Effector memory CD8-positive, alpha-beta T cell (primary cell): ENCODE measurements at regions not wholly inside any gene's neighbourhood (a gene's known extent, or its start where the extent isn't known, plus 50 kb on each side); places are given as distances from the start of the nearest gene placed in this dataset.
"Not testable (repeated sequence)": the region's sequence is repeated elsewhere in the genome, so short reads cannot be mapped to it uniquely, and the experiment has no call there.

Source experiments
- ATAC-seq: fragments of 150-1000 bp; cut with Tn5 transposase; replicated peaks from 2 replicates; pipeline ENCODE4 v1.10.0; 2021; ENCODE audit warnings: mild to moderate bottlenecking, moderate library complexity
- DNase-seq, 3 experiments: peaks; one replicate each; pipeline ENCODE4 v3.0.0; 2021
- H3K27ac Mint-ChIP-seq, 2 donors: one replicate each; pipeline ENCODE4 v1.8.0; 2022; ENCODE audit warnings: mild to moderate bottlenecking in 2 of 2, mixed read lengths in 2 of 2, moderate library complexity in 2 of 2
- H3K27me3 Mint-ChIP-seq, 2 donors: one replicate each; pipeline ENCODE4 v1.8.0; 2022; ENCODE audit warnings: mixed read lengths in 2 of 2
- H3K36me3 Mint-ChIP-seq: one replicate; pipeline ENCODE4 v1.8.0; 2022; ENCODE audit warnings: mild to moderate bottlenecking, moderate library complexity, mixed read lengths; ENCODE audit not compliant: insufficient read depth
- H3K4me1 Mint-ChIP-seq, 2 donors: one replicate each; pipeline ENCODE4 v1.8.0; 2022; ENCODE audit warnings: low read depth in 2 of 2, mixed read lengths in 2 of 2
- H3K4me3 Mint-ChIP-seq, 2 donors: one replicate each; pipeline ENCODE4 v1.8.0; 2022; ENCODE audit warnings: mild to moderate bottlenecking in 2 of 2, mixed read lengths in 2 of 2, moderate library complexity in 2 of 2
- H3K9me3 Mint-ChIP-seq, 2 donors: one replicate each; pipeline ENCODE4 v1.8.0; 2022; ENCODE audit warnings: mixed read lengths in 2 of 2

GRCh38 chr11:127966821-127967220 is 620.5 kb downstream of the ETS1 start:
- Mint-ChIP-seq H3K9me3 (no peaks in the 10 kb centered on the region), H3K4me3 (no peak overlapping the region), H3K27ac (no peak overlapping the region), H3K4me1 (no peaks in the 10 kb centered on the region), H3K27me3 (peaks cover 63 to 65% of the 10 kb centered on the region in 2 donors), H3K36me3 (no peaks in the 10 kb centered on the region)
- no peak for DNase-seq
- no peak for ATAC-seq

- Mint-ChIP-seq H3K27me3 (peaks cover 57 to 63% of the 10 kb centered on the region in 2 donors), H3K36me3 (no peaks in the 10 kb centered on the region), H3K4me3 (no peak overlapping the region), H3K27ac (no peak overlapping the region), H3K4me1 (no peaks in the 10 kb centered on the region), H3K9me3 (no peaks in the 10 kb centered on the region)
- ATAC-seq, result no peak
- no peak for DNase-seq
Observed at GRCh38 chr11:127965939-127966668, 621.3 kb downstream of the ETS1 start.

GRCh38 chr11:127962416-127962815 is 624.9 kb downstream of the ETS1 start:
- ATAC-seq, result no peak
- no peak overlapping the region for H3K4me3 Mint-ChIP-seq
- H3K9me3 Mint-ChIP-seq, result no peaks in the 10 kb centered on the region
- DNase-seq, result no peak
- H3K36me3 Mint-ChIP-seq, result no peaks in the 10 kb centered on the region
- H3K4me1 Mint-ChIP-seq, result no peaks in the 10 kb centered on the region
- peaks cover 58 to 68% of the 10 kb centered on the region in 2 donors for H3K27me3 Mint-ChIP-seq
- no peak overlapping the region for H3K27ac Mint-ChIP-seq

- no peak overlapping the region for H3K27ac Mint-ChIP-seq
- H3K9me3 Mint-ChIP-seq, result no peaks in the 10 kb centered on the region
- no peak for ATAC-seq
- H3K4me3 Mint-ChIP-seq, result no peak overlapping the region
- DNase-seq, result no peak
- H3K27me3 Mint-ChIP-seq, result peaks cover 38 to 41% of the 10 kb centered on the region in 2 donors
- no peaks in the 10 kb centered on the region for H3K36me3 Mint-ChIP-seq
- no peaks in the 10 kb centered on the region for H3K4me1 Mint-ChIP-seq
Observed at GRCh38 chr11:127950162-127950561, 637.2 kb downstream of the ETS1 start.

- ATAC-seq, result no peak
- Mint-ChIP-seq H3K27ac (no peak overlapping the region), H3K27me3 (peaks cover 36 to 47% of the 10 kb centered on the region in 2 donors), H3K36me3 (no peaks in the 10 kb centered on the region), H3K4me3 (no peak overlapping the region), H3K9me3 (no peaks in the 10 kb centered on the region), H3K4me1 (no peaks in the 10 kb centered on the region)
- DNase-seq, result no peak
Observed at GRCh38 chr11:127943763-127944162, 643.6 kb downstream of the ETS1 start.

GRCh38 chr11:127943152-127943551 is 644.2 kb downstream of the ETS1 start:
- no peak overlapping the region for H3K4me3 Mint-ChIP-seq

GRCh38 chr11:127941554-127941953 is 645.8 kb downstream of the ETS1 start:
- peaks cover 31 to 48% of the 10 kb centered on the region in 2 donors for H3K27me3 Mint-ChIP-seq
- H3K4me1 Mint-ChIP-seq, H3K4me3 Mint-ChIP-seq, H3K9me3 Mint-ChIP-seq, H3K27ac Mint-ChIP-seq, DNase-seq, H3K36me3 Mint-ChIP-seq: not testable (repeated sequence)
- ATAC-seq, result peak; percentile 66

More at GRCh38 chr11:127943152-127943551, 644.2 kb downstream of the ETS1 start:
- DNase-seq (no peak), ATAC-seq (no peak)
- H3K27ac Mint-ChIP-seq, result no peak overlapping the region
- H3K4me1 Mint-ChIP-seq, result no peaks in the 10 kb centered on the region
- H3K36me3 Mint-ChIP-seq, result no peaks in the 10 kb centered on the region
- no peaks in the 10 kb centered on the region for H3K9me3 Mint-ChIP-seq
- H3K27me3 Mint-ChIP-seq, result peaks cover 31 to 48% of the 10 kb centered on the region in 2 donors

- DNase-seq (no peak), ATAC-seq (no peak)
- no peak overlapping the region for H3K27ac Mint-ChIP-seq
- no peaks in the 10 kb centered on the region for H3K9me3 Mint-ChIP-seq
- no peaks in the 10 kb centered on the region for H3K36me3 Mint-ChIP-seq
- H3K4me3 Mint-ChIP-seq, result no peak overlapping the region
- H3K27me3 Mint-ChIP-seq, result peaks cover 48 to 68% of the 10 kb centered on the region in 2 donors
- no peaks in the 10 kb centered on the region for H3K4me1 Mint-ChIP-seq
Observed at GRCh38 chr11:127939000-127939399, 648.4 kb downstream of the ETS1 start.

- peaks cover 26 to 43% of the 10 kb centered on the region in 2 donors for H3K27me3 Mint-ChIP-seq
- ATAC-seq (no peak), DNase-seq (no peak)
- H3K4me1 Mint-ChIP-seq, result no peaks in the 10 kb centered on the region
- H3K9me3 Mint-ChIP-seq, result no peaks in the 10 kb centered on the region
- H3K27ac Mint-ChIP-seq, result no peak overlapping the region
- H3K36me3 Mint-ChIP-seq, result no peaks in the 10 kb centered on the region
- H3K4me3 Mint-ChIP-seq, result no peak overlapping the region
Observed at GRCh38 chr11:127935081-127935480, 652.3 kb downstream of the ETS1 start.

GRCh38 chr11:127933961-127934360 is 653.4 kb downstream of the ETS1 start:
- H3K27me3 Mint-ChIP-seq, result peaks cover 32 to 46% of the 10 kb centered on the region in 2 donors
- not testable (repeated sequence) for DNase-seq, H3K27ac Mint-ChIP-seq, ATAC-seq, H3K4me3 Mint-ChIP-seq, H3K36me3 Mint-ChIP-seq, H3K9me3 Mint-ChIP-seq, H3K4me1 Mint-ChIP-seq

- Mint-ChIP-seq H3K4me3 (no peak overlapping the region), H3K36me3 (no peaks in the 10 kb centered on the region)
Observed at GRCh38 chr11:127931803-127932202, 655.6 kb downstream of the ETS1 start.

GRCh38 chr11:127926721-127927120 is 660.6 kb downstream of the ETS1 start:
- H3K9me3 Mint-ChIP-seq, result no peaks in the 10 kb centered on the region
- no peak overlapping the region for H3K4me3 Mint-ChIP-seq
- H3K4me1 Mint-ChIP-seq, result no peaks in the 10 kb centered on the region
- H3K27ac Mint-ChIP-seq, result no peak overlapping the region
- H3K27me3 Mint-ChIP-seq, result peaks cover 44 to 49% of the 10 kb centered on the region in 2 donors
- no peaks in the 10 kb centered on the region for H3K36me3 Mint-ChIP-seq
- ATAC-seq (no peak), DNase-seq (no peak)

More at GRCh38 chr11:127931803-127932202, 655.6 kb downstream of the ETS1 start:
- ATAC-seq (no peak), DNase-seq (no peak)
- Mint-ChIP-seq H3K4me1 (no peaks in the 10 kb centered on the region), H3K27me3 (peaks cover 37 to 40% of the 10 kb centered on the region in 2 donors), H3K9me3 (no peaks in the 10 kb centered on the region), H3K27ac (no peak overlapping the region)

- Mint-ChIP-seq H3K4me3 (no peak overlapping the region), H3K27me3 (peaks cover 42 to 57% of the 10 kb centered on the region in 2 donors), H3K36me3 (no peaks in the 10 kb centered on the region), H3K9me3 (no peaks in the 10 kb centered on the region), H3K4me1 (no peaks in the 10 kb centered on the region), H3K27ac (no peak overlapping the region)
- ATAC-seq (no peak), DNase-seq (no peak)
Observed at GRCh38 chr11:127925475-127925874, 661.9 kb downstream of the ETS1 start.

GRCh38 chr11:127919206-127920000 is 668.0 kb downstream of the ETS1 start:
- Mint-ChIP-seq H3K27me3 (peaks cover 41 to 74% of the 10 kb centered on the region in 2 donors), H3K36me3 (peaks cover 2% of the 10 kb centered on the region), H3K4me1 (no peaks in the 10 kb centered on the region), H3K4me3 (no peak overlapping the region), H3K9me3 (peaks cover 0 to 5% of the 10 kb centered on the region in 2 donors), H3K27ac (no peak overlapping the region)
- ATAC-seq, result no peak
- DNase-seq, result no peak
